K562 (cell line): ENCODE measurements at regions not wholly inside any gene's neighbourhood (a gene's known extent, or its start where the extent isn't known, plus 50 kb on each side); places are given as distances from the start of the nearest gene placed in this dataset.

Source experiments
- ATAC-seq: fragments of 200-7000 bp; cut with Tn5 transposase; 3 replicates; pipeline ENCODE4 v1.9.1; 2020; ENCODE audit warnings: moderate library complexity
- BruUV-seq: library from RNA; stranded (reverse); fragments of 400-500 nt; replicated peaks from 2 replicates; lab custom pipeline; 2021; lab: Mats Ljungman, UMichigan
- CTCF ChIA-PET: fragments of 300-600 bp; formaldehyde crosslinking; extraction: SDS; loops from one replicate; lab custom pipeline; 2021; ENCODE audit warnings: low intra/inter-chr PET ratio; lab: Yijun Ruan, JAX
- POLR2A ChIA-PET: fragments of 300-600, 350-650 bp; sonication (Branson Sonifier 250); formaldehyde crosslinking; extraction: SDS; loops from one replicate; lab custom pipeline; 2021; ENCODE audit warnings: antibody characterized with exemption, inconsistent platforms; lab: Yijun Ruan, JAX
- DNase-seq, 4 experiments: peaks; one replicate each; pipeline versions ENCODE4 v3.0.0 to v3.0.0-alpha.2; 2011 to 2018; ENCODE audit warnings: low spot score in 3 of 4, mixed read lengths in 3 of 4; ENCODE audit errors: extremely low read depth in 1 of 4
- FAIRE-seq: peaks from 2 replicates; lab custom pipeline; 2011; peaks lifted over from hg19 to GRCh38; lab: Jason Lieb, UNC
- H2AFZ ChIP-seq: 2 replicates; pipeline ENCODE4 v1.6.0; 2011; ENCODE audit warnings: low read depth, low read length, control low read depth, inconsistent platforms
- H3K27ac ChIP-seq: fragments of 200-600 bp; 3 replicates; pipeline ENCODE4 v1.8.0; 2011; ENCODE audit warnings: low read depth, mild to moderate bottlenecking, control low read depth, inconsistent platforms, low read length, moderate library complexity, mixed read lengths; ENCODE audit errors: extremely low read depth
- H3K27me3 ChIP-seq, 2 experiments: fragments of 300-600 bp in 1 of 2; 2 replicates in 1 of 2; 3 replicates in 1 of 2; pipeline versions ENCODE4 v1.6.0 to v1.8.0; 2011; ENCODE audit warnings: inconsistent platforms in 2 of 2, low read length in 2 of 2, mild to moderate bottlenecking in 1 of 2, mixed read lengths in 1 of 2, moderate library complexity in 1 of 2; ENCODE audit not compliant: control insufficient read depth in 2 of 2, insufficient read depth in 2 of 2
- H3K36me3 ChIP-seq: fragments of 300-600 bp; 3 replicates; pipeline ENCODE4 v1.8.0; 2011; ENCODE audit warnings: mild to moderate bottlenecking, low read length, inconsistent platforms; ENCODE audit not compliant: control insufficient read depth, insufficient read depth
- H3K4me1 ChIP-seq, 2 experiments: fragments of 200-600 bp in 1 of 2; replicated peaks in 1 of 2; 2 replicates in 1 of 2; 3 replicates in 1 of 2; pipeline versions ENCODE4 v1.5.1 to v1.8.0; 2011; ENCODE audit warnings: inconsistent platforms in 2 of 2, low read length in 2 of 2, mild to moderate bottlenecking in 1 of 2, mixed read lengths in 1 of 2, moderate library complexity in 1 of 2; ENCODE audit not compliant: control insufficient read depth in 2 of 2, insufficient read depth in 2 of 2
- H3K4me2 ChIP-seq: 2 replicates; pipeline ENCODE4 v1.6.1; 2011; ENCODE audit warnings: low read length, control low read depth, inconsistent platforms, mixed read lengths; ENCODE audit not compliant: insufficient read depth
- H3K4me3 ChIP-seq: fragments of 200-600 bp; sonication (generic), shearing (Covaris generic); 2 replicates; pipeline ENCODE4 v1.5.1; 2016; ENCODE audit warnings: control low read depth, inconsistent platforms
- H3K79me2 ChIP-seq: fragments of 200-600 bp; 3 replicates; pipeline ENCODE4 v1.8.0; 2011; ENCODE audit warnings: low read length, inconsistent platforms; ENCODE audit not compliant: control insufficient read depth, insufficient read depth
- H3K9ac ChIP-seq, 2 experiments: 2 replicates each; pipeline versions ENCODE4 v1.6.0 to v1.6.1; 2011; ENCODE audit warnings: low read depth in 2 of 2, low read length in 2 of 2, control low read depth in 1 of 2, inconsistent platforms in 1 of 2, mild to moderate bottlenecking in 1 of 2, mixed read lengths in 1 of 2; ENCODE audit not compliant: insufficient read depth in 1 of 2
- H3K9me1 ChIP-seq: one replicate; pipeline ENCODE4 v1.6.0; 2011; ENCODE audit warnings: inconsistent platforms, mild to moderate bottlenecking, low read length, moderate library complexity; ENCODE audit not compliant: control insufficient read depth, insufficient read depth
- H3K9me3 ChIP-seq: replicated peaks from 2 replicates; pipeline ENCODE4 v1.5.1; 2011; ENCODE audit warnings: low read depth, low read length, inconsistent platforms; ENCODE audit not compliant: control insufficient read depth, insufficient read depth
- H4K20me1 ChIP-seq: replicated peaks from 2 replicates; pipeline ENCODE4 v1.6.1; 2011; ENCODE audit warnings: low read length, inconsistent platforms, mixed read lengths; ENCODE audit not compliant: control insufficient read depth, insufficient read depth
- HMG20B ChIP-seq: fragments of 250-450 bp; sonication (Bioruptor Pico); IDR thresholded peaks from 2 replicates; pipeline ENCODE4 v1.5.0; 2021; ENCODE audit warnings: mild to moderate bottlenecking
- PHF21A ChIP-seq: fragments of 450-650 bp; IDR thresholded peaks from 2 replicates; pipeline ENCODE4 v1.6.1; 2017; ENCODE audit warnings: low read depth, borderline replicate concordance
- RNF2 ChIP-seq: sonication (generic); IDR thresholded peaks from 2 replicates; pipeline ENCODE4 v1.6.1; 2016
- TCF7L2 ChIP-seq: fragments of 150-350 bp; IDR thresholded peaks from 2 replicates; pipeline ENCODE4 v1.6.1; 2016; ENCODE audit warnings: low read depth, mild to moderate bottlenecking, low read length, moderate library complexity
- WGBS: fragments of 100-300 bp; shearing (Covaris generic); methylation state at CpG from one replicate; pipeline ENCODE4 v1.1.6; 2016; ENCODE audit warnings: low coverage, mixed read lengths; ENCODE audit not compliant: insufficient coverage; ENCODE audit errors: missing lambda C conversion rate; 5-methylcytosine and 5-hydroxymethylcytosine counted together
- in situ Hi-C: fragments of 300-500 bp; cut with MboI; formaldehyde crosslinking; loops from 4 replicates; pipeline ENCODE4 v1.15.0; 2018; ENCODE audit warnings: inconsistent platforms, mixed read lengths
- intact Hi-C: fragments of 100-400 bp; cut with micrococcal nuclease; formaldehyde crosslinking; loops from 2 replicates; pipeline ENCODE4 v1.14.2; 2022
- TF ChIP-seq, protein P1 (sequence below): sonication (generic); formaldehyde crosslinking; IDR thresholded peaks from 2 replicates; pipeline ENCODE4 v1.8.0; 2022; ENCODE audit warnings: mild to moderate bottlenecking, missing genetic modification reagents, borderline replicate concordance

DNA sequence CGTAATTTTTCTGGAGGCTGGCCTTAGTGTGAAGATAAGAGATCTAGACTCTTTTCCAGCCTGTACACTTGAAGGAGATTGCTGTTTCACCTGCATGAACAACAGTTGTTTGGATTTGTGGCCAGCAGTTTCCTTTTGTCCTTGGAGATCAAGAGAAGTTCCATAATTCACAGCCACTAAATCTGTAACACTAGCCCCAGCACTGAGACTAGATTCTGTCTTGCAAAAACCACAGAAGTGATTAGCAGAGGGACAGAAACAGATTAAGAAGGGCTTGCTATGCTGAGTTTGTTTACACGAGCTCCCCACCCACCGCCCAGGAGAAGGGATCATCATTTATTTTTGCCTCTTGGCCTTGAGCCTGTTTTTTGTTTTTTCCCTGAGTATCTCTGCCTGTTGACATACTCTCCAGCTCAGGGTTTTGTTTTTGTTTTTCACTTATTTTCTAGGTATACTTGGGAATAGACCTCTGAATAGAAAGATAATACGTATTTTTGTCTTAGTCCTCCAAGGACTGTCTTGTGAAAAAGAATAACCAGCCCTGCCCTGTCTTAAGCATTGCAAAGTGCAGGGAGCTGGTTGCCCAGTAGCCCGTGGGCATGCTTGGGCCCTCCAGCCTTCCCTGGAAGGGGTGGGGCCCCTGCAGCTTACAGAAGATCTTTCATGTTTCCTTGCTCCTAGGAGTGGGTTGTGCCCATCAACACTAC, 93.1 kb upstream of the SOX4 start (continued):
- TF ChIP-seq, protein P1, sequence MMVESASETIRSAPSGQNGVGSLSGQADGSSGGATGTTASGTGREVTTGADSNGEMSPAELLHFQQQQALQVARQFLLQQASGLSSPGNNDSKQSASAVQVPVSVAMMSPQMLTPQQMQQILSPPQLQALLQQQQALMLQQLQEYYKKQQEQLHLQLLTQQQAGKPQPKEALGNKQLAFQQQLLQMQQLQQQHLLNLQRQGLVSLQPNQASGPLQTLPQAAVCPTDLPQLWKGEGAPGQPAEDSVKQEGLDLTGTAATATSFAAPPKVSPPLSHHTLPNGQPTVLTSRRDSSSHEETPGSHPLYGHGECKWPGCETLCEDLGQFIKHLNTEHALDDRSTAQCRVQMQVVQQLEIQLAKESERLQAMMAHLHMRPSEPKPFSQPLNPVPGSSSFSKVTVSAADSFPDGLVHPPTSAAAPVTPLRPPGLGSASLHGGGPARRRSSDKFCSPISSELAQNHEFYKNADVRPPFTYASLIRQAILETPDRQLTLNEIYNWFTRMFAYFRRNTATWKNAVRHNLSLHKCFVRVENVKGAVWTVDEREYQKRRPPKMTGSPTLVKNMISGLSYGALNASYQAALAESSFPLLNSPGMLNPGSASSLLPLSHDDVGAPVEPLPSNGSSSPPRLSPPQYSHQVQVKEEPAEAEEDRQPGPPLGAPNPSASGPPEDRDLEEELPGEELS (CRISPR knock-in tag), result no peak
- TF ChIP-seq RNF2 (no peak), HMG20B (no peak), PHF21A (no peak)

DNA sequence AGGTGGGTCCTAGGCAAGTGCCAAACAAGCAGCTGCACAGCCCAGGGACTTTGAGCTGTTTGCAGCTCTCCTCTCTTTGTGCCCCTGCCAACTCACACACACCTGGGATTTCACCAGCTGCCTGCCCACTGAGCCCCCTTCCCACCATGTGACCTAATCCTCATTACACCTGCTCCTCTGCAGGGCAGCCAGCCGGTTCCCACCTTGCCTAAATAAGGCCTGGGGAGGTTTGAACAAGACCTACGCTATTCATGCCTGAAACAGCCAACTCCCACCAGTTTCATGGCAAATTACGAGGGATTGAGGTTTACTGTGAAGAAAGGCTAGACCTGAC, 92.6 kb upstream of the SOX4 start:
- no peak for ATAC-seq
- H3K9me3 ChIP-seq, result no peaks in the 10 kb centered on the region
- no peaks in the 10 kb centered on the region for H3K79me2 ChIP-seq
- no peaks in the 10 kb centered on the region for H3K9me1 ChIP-seq
- H3K4me2 ChIP-seq, result no peak overlapping the region
- H3K9ac ChIP-seq, result no peak overlapping the region
- intact Hi-C loops, result no loop called here
- H3K27ac ChIP-seq, result no peak overlapping the region
- no peak overlapping the region for H2AFZ ChIP-seq
- CTCF ChIA-PET, result no interaction called here
- TF ChIP-seq TCF7L2, result no peak
- no TSS peak for BruUV-seq
- no peak overlapping the region for H3K4me3 ChIP-seq
- H3K4me1 ChIP-seq, result no peaks in the 10 kb centered on the region
- no peaks in the 10 kb centered on the region for H3K36me3 ChIP-seq
- H3K27me3 ChIP-seq, result peaks cover 6 to 17% of the 10 kb centered on the region in 2 experiments; a peak in 3 of 5 replicates
- in situ Hi-C loops, result no loop called here
- WGBS, result 0% methylated on average over 3 of the region's 3 CpGs
- no peak for DNase-seq
- POLR2A ChIA-PET, result interaction anchor here (0.6 to 1.3 kb wide), 2 partner anchors 11 to 25 kb away, joined by 3 read pairs; no protein-coding TSS in a partner anchor
- H4K20me1 ChIP-seq, result no peaks in the 10 kb centered on the region
- no peak for FAIRE-seq
